CD4-positive, CD25-positive, alpha-beta regulatory T cell (primary cell): ENCODE measurements at regions not wholly inside any gene's neighbourhood (a gene's known extent, or its start where the extent isn't known, plus 50 kb on each side); places are given as distances from the start of the nearest gene placed in this dataset.

Experiments used
- ATAC-seq, 2 donors: fragments of 150-1000 bp; cut with Tn5 transposase; one replicate each; pipeline ENCODE4 v1.10.0; 2021; ENCODE audit warnings: low read depth in 2 of 2, moderate number of reproducible peaks in 2 of 2, moderate library complexity in 1 of 2
- DNase-seq, 3 donors: peaks; one replicate each; pipeline versions ENCODE4 v3.0.0 to v3.0.0-alpha.2; 2012 to 2022; ENCODE audit warnings: mixed read lengths in 1 of 3
- H3K27ac ChIP-seq: one replicate; pipeline ENCODE4 v1.7.0; 2013; ENCODE audit warnings: mild to moderate bottlenecking, low read length; ENCODE audit not compliant: insufficient read depth, poor library complexity, severe bottlenecking
- H3K27me3 ChIP-seq: one replicate; pipeline ENCODE4 v1.7.0; 2013; ENCODE audit warnings: low read length; ENCODE audit not compliant: control insufficient read depth, insufficient read depth
- H3K36me3 ChIP-seq: one replicate; pipeline ENCODE4 v1.7.0; 2013; ENCODE audit warnings: mild to moderate bottlenecking, low read length, moderate library complexity; ENCODE audit not compliant: control insufficient read depth, insufficient read depth
- H3K4me1 ChIP-seq: 2 replicates; pipeline ENCODE4 v1.7.0; 2013; ENCODE audit warnings: mild to moderate bottlenecking, low read length; ENCODE audit not compliant: insufficient read depth, control insufficient read depth, poor library complexity, severe bottlenecking
- H3K4me3 ChIP-seq: one replicate; pipeline ENCODE4 v1.7.0; 2013; ENCODE audit warnings: low read depth, mild to moderate bottlenecking, low read length, moderate library complexity
- H3K9me3 ChIP-seq, 2 experiments: 1 replicate in 1 of 2; 2 replicates in 1 of 2; pipeline ENCODE4 v1.7.0; 2013; ENCODE audit warnings: low read length in 2 of 2, mild to moderate bottlenecking in 1 of 2, moderate library complexity in 1 of 2; ENCODE audit not compliant: control insufficient read depth in 2 of 2
- H3K27ac Mint-ChIP-seq, 3 donors: one replicate each; pipeline ENCODE4 v1.8.0; 2020 to 2022; ENCODE audit warnings: mild to moderate bottlenecking in 3 of 3, mixed read lengths in 3 of 3, moderate library complexity in 2 of 3
- H3K27me3 Mint-ChIP-seq: one replicate; pipeline ENCODE4 v1.8.0; 2022; ENCODE audit warnings: mild to moderate bottlenecking, mixed read lengths
- H3K36me3 Mint-ChIP-seq: one replicate; pipeline ENCODE4 v1.8.0; 2020; ENCODE audit warnings: mixed read lengths
- H3K4me1 Mint-ChIP-seq, 4 donors: one replicate each; pipeline ENCODE4 v1.8.0; 2020 to 2022; ENCODE audit warnings: mixed read lengths in 4 of 4, mild to moderate bottlenecking in 1 of 4
- H3K4me3 Mint-ChIP-seq, 4 donors: one replicate each; pipeline ENCODE4 v1.8.0; 2020 to 2022; ENCODE audit warnings: mild to moderate bottlenecking in 4 of 4, mixed read lengths in 4 of 4, moderate library complexity in 3 of 4
- H3K9me3 Mint-ChIP-seq, 7 donors: one replicate each; pipeline ENCODE4 v1.8.0; 2020 to 2022; ENCODE audit warnings: mixed read lengths in 7 of 7, mild to moderate bottlenecking in 3 of 7, moderate library complexity in 2 of 7

GRCh38 chr11:115576606-115577380 is 72.6 kb upstream of the CADM1 start:
- Mint-ChIP-seq H3K27me3 (peaks cover 4% of the 10 kb centered on the region), H3K27ac (no peak overlapping the region)

GRCh38 chr11:115572551-115572950 is 68.3 kb upstream of the CADM1 start:
- no peaks in the 10 kb centered on the region for H3K4me1 Mint-ChIP-seq
- Histone ChIP-seq H3K9me3 (no peaks in the 10 kb centered on the region), H3K36me3 (no peaks in the 10 kb centered on the region), H3K4me1 (no peaks in the 10 kb centered on the region), H3K27ac (no peak overlapping the region), H3K4me3 (no peak overlapping the region), H3K27me3 (no peaks in the 10 kb centered on the region)
- H3K36me3 Mint-ChIP-seq, result no peaks in the 10 kb centered on the region
- DNase-seq, result no peak
- no peak for ATAC-seq
- no peak overlapping the region for H3K4me3 Mint-ChIP-seq
- H3K9me3 Mint-ChIP-seq, result peaks cover 0 to 5% (median 2%) of the 10 kb centered on the region in 7 donors
- no peak overlapping the region for H3K27ac Mint-ChIP-seq
- no peaks in the 10 kb centered on the region for H3K27me3 Mint-ChIP-seq

More at GRCh38 chr11:115576606-115577380, 72.6 kb upstream of the CADM1 start:
- Mint-ChIP-seq H3K36me3 (no peaks in the 10 kb centered on the region), H3K4me3 (no peak overlapping the region), H3K9me3 (peaks cover 0 to 4% (median 2%) of the 10 kb centered on the region in 7 donors), H3K4me1 (no peaks in the 10 kb centered on the region)
- H3K36me3 ChIP-seq, result no peaks in the 10 kb centered on the region
- no peaks in the 10 kb centered on the region for H3K9me3 ChIP-seq
- no peaks in the 10 kb centered on the region for H3K4me1 ChIP-seq
- H3K27me3 ChIP-seq, result no peaks in the 10 kb centered on the region
- H3K27ac ChIP-seq, result no peak overlapping the region
- DNase-seq (no peak), ATAC-seq (no peak)
- no peak overlapping the region for H3K4me3 ChIP-seq

DNA sequence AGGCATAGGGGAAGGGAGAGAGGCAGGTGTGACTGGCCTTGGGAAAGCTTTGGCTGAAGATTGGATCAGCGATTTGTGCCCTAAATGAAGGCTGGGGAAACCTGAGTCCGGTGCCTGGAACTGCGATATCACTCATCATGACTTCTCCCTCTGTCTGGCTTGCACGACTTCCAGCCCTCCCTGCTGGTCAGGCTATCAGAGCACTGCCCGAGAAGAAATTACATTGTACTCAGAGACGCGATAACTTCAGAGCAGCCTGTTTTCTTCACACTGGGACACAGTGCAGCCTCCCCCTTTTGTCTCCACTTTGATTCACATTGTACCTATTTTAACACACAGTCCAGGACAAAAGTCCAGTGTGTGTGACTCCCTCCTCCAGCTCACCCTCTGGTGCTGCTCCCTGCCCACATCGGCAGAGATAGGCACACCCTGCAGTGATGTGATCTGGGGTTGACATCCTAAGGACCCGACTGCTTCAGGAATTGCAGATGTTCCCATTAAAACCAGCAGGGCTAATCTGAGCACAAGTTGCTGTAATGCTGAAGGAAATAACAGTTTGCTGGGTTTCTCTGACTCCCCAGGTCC is 62.1 kb upstream of the CADM1 start:
- H3K9me3 ChIP-seq, result no peaks in the 10 kb centered on the region
- Mint-ChIP-seq H3K27me3 (peaks cover 4% of the 10 kb centered on the region), H3K27ac (no peak overlapping the region), H3K9me3 (peaks cover 0 to 7% (median 0%) of the 10 kb centered on the region in 7 donors), H3K4me3 (no peak overlapping the region), H3K4me1 (no peaks in the 10 kb centered on the region), H3K36me3 (no peaks in the 10 kb centered on the region)
- H3K36me3 ChIP-seq, result no peaks in the 10 kb centered on the region
- no peaks in the 10 kb centered on the region for H3K4me1 ChIP-seq
- H3K27me3 ChIP-seq, result no peaks in the 10 kb centered on the region
- H3K27ac ChIP-seq, result no peak overlapping the region
- DNase-seq (no peak), ATAC-seq (no peak)
- H3K4me3 ChIP-seq, result no peak overlapping the region

DNA sequence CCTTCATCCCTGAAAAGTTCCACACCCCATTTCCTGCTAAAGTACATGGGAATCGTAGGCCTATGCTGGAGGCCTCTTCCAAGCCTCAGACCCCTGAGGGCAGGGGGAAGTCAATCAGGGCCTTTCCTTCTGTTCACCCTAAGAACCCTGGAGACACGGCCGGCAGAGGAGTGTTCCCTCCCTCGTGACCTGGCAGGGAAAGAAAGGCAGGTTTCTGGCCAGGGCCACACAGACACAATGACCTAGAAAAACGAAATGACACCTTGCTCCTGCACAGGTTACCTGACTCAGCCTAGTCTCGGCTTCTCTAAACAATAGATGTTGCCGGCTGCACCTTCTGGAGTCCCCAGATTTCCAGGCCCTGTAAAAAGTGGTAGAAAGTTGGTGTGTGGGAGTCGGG is 60.6 kb upstream of the CADM1 start:
- no peak for DNase-seq
- H3K9me3 Mint-ChIP-seq, result peaks cover 0 to 4% (median 0%) of the 10 kb centered on the region in 7 donors
- Histone ChIP-seq H3K36me3 (no peaks in the 10 kb centered on the region), H3K4me3 (no peak overlapping the region), H3K4me1 (no peaks in the 10 kb centered on the region), H3K27me3 (no peaks in the 10 kb centered on the region), H3K27ac (no peak overlapping the region), H3K9me3 (no peaks in the 10 kb centered on the region)
- H3K27ac Mint-ChIP-seq, result no peak overlapping the region
- peaks cover 4% of the 10 kb centered on the region for H3K27me3 Mint-ChIP-seq
- H3K4me3 Mint-ChIP-seq, result no peak overlapping the region
- H3K4me1 Mint-ChIP-seq, result no peaks in the 10 kb centered on the region
- no peak for ATAC-seq
- no peaks in the 10 kb centered on the region for H3K36me3 Mint-ChIP-seq

- no peak for ATAC-seq
- no peak overlapping the region for H3K27ac Mint-ChIP-seq
- H3K4me1 Mint-ChIP-seq, result no peaks in the 10 kb centered on the region
- no peaks in the 10 kb centered on the region for H3K9me3 ChIP-seq
- no peaks in the 10 kb centered on the region for H3K36me3 Mint-ChIP-seq
- no peak for DNase-seq
- peaks cover 0 to 3% (median 0%) of the 10 kb centered on the region in 7 donors for H3K9me3 Mint-ChIP-seq
- no peaks in the 10 kb centered on the region for H3K36me3 ChIP-seq
- no peak overlapping the region for H3K4me3 ChIP-seq
- H3K4me1 ChIP-seq, result no peaks in the 10 kb centered on the region
- no peaks in the 10 kb centered on the region for H3K27me3 ChIP-seq
- peaks cover 5% of the 10 kb centered on the region for H3K27me3 Mint-ChIP-seq
- no peak overlapping the region for H3K4me3 Mint-ChIP-seq
- H3K27ac ChIP-seq, result no peak overlapping the region
These were observed 56.9 kb upstream of the CADM1 start for GRCh38 chr11:115561116-115561515.

GRCh38 chr11:115558635-115559034 is 54.4 kb upstream of the CADM1 start:
- no peaks in the 10 kb centered on the region for H3K4me1 ChIP-seq
- DNase-seq (no peak), ATAC-seq (no peak)
- H3K27ac ChIP-seq, result no peak overlapping the region
- no peaks in the 10 kb centered on the region for H3K4me1 Mint-ChIP-seq
- no peak overlapping the region for H3K4me3 ChIP-seq
- no peaks in the 10 kb centered on the region for H3K36me3 Mint-ChIP-seq
- peaks cover 0 to 3% (median 0%) of the 10 kb centered on the region in 7 donors for H3K9me3 Mint-ChIP-seq
- H3K9me3 ChIP-seq, result no peaks in the 10 kb centered on the region
- no peaks in the 10 kb centered on the region for H3K36me3 ChIP-seq
- H3K4me3 Mint-ChIP-seq, result no peak overlapping the region
- H3K27ac Mint-ChIP-seq, result no peak overlapping the region
- H3K27me3 ChIP-seq, result no peaks in the 10 kb centered on the region
- peaks cover 5% of the 10 kb centered on the region for H3K27me3 Mint-ChIP-seq

GRCh38 chr11:115557681-115558080 is 53.5 kb upstream of the CADM1 start:
- Histone ChIP-seq H3K27me3 (no peaks in the 10 kb centered on the region), H3K36me3 (no peaks in the 10 kb centered on the region), H3K4me1 (no peaks in the 10 kb centered on the region), H3K27ac (no peak overlapping the region), H3K9me3 (no peaks in the 10 kb centered on the region), H3K4me3 (no peak overlapping the region)
- Mint-ChIP-seq H3K36me3 (no peaks in the 10 kb centered on the region), H3K9me3 (peaks cover 0 to under 1% (median 0%) of the 10 kb centered on the region in 7 donors), H3K4me3 (no peak overlapping the region), H3K4me1 (no peaks in the 10 kb centered on the region), H3K27me3 (peaks cover 5% of the 10 kb centered on the region), H3K27ac (no peak overlapping the region)
- ATAC-seq (no peak), DNase-seq (no peak)

DNA sequence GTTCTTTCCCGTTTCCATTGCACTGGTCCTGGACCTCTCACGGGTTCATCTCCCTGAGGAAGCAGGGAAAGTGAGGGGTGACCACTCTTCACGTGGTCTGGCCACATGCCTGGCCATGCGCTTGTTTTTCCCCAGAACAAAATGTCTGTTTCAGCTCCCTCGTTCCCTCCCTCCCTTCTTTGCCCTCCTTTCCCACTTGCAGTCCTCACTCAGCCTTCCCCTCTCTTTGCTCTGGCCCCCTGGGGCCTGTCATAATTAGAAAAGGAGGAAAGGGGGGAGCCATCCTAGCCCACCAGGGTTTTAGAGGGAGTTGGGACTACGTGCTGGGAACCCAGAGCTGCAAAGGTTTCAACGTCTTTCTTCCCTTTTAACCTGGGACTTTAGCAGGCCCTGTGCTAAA is 52.8 kb upstream of the CADM1 start:
- Mint-ChIP-seq H3K27ac (no peak overlapping the region), H3K36me3 (no peaks in the 10 kb centered on the region), H3K4me1 (no peaks in the 10 kb centered on the region), H3K4me3 (no peak overlapping the region), H3K9me3 (no peaks in the 10 kb centered on the region), H3K27me3 (peaks cover 5% of the 10 kb centered on the region)
- ATAC-seq, result no peak
- H3K36me3 ChIP-seq, result no peaks in the 10 kb centered on the region
- H3K4me3 ChIP-seq, result no peak overlapping the region
- H3K27me3 ChIP-seq, result no peaks in the 10 kb centered on the region
- no peaks in the 10 kb centered on the region for H3K9me3 ChIP-seq
- H3K4me1 ChIP-seq, result no peaks in the 10 kb centered on the region
- H3K27ac ChIP-seq, result no peak overlapping the region
- no peak for DNase-seq
